Smooth muscle cell (in vitro differentiated cells): ENCODE measurements at regions not wholly inside any gene's neighbourhood (a gene's known extent, or its start where the extent isn't known, plus 50 kb on each side); places are given as distances from the start of the nearest gene placed in this dataset.
A peak's percentile ranks its signal among the peaks of the same experiment; 100 is the strongest.

ENCODE experiments used
- DNase-seq: peaks from one replicate; lab custom pipeline; 2025; ENCODE audit not compliant: unreplicated experiment; lab: John Stamatoyannopoulos, UW
- H2AFZ ChIP-seq: fragments of 200-600 bp; sonication (generic); 2 replicates; pipeline ENCODE4 v1.6.0; 2016; ENCODE audit warnings: antibody characterized with exemption, low read depth, mild to moderate bottlenecking
- H3F3A ChIP-seq: fragments of 200-600 bp; sonication (generic); 2 replicates; pipeline ENCODE4 v1.6.0; 2017; ENCODE audit warnings: antibody characterized with exemption, low read depth
- H3K27ac ChIP-seq: fragments of 200-600 bp; sonication (generic); 2 replicates; pipeline ENCODE4 v1.5.1; 2016; ENCODE audit warnings: low read depth, mild to moderate bottlenecking
- H3K27me3 ChIP-seq: fragments of 200-600 bp; sonication (generic); 2 replicates; pipeline ENCODE4 v1.6.1; 2016; ENCODE audit warnings: low read depth, mild to moderate bottlenecking
- H3K36me3 ChIP-seq: fragments of 200-600 bp; sonication (generic); 2 replicates; pipeline ENCODE4 v1.5.1; 2016; ENCODE audit warnings: low read depth
- H3K4me1 ChIP-seq: fragments of 200-600 bp; sonication (generic); 2 replicates; pipeline ENCODE4 v1.5.1; 2016; ENCODE audit warnings: low read depth
- H3K4me2 ChIP-seq: fragments of 200-600 bp; sonication (generic); 2 replicates; pipeline ENCODE4 v1.6.0; 2016; ENCODE audit warnings: mild to moderate bottlenecking
- H3K4me3 ChIP-seq: fragments of 200-600 bp; sonication (generic); 2 replicates; pipeline ENCODE4 v1.5.1; 2016; ENCODE audit warnings: mild to moderate bottlenecking
- H3K79me2 ChIP-seq: fragments of 200-600 bp; sonication (generic); 2 replicates; pipeline ENCODE4 v1.6.0; 2016; ENCODE audit warnings: low read depth, mild to moderate bottlenecking
- H3K9ac ChIP-seq: fragments of 200-600 bp; sonication (generic); 2 replicates; pipeline ENCODE4 v1.6.0; 2016; ENCODE audit warnings: low read depth
- H3K9me3 ChIP-seq: fragments of 200-600 bp; sonication (generic); replicated peaks from 2 replicates; pipeline ENCODE4 v1.5.1; 2016; ENCODE audit warnings: low read depth
- H4K20me1 ChIP-seq: fragments of 200-600 bp; sonication (generic); 2 replicates; pipeline ENCODE4 v1.6.0; 2016; ENCODE audit warnings: low read depth
- CTCF ChIP-seq: fragments of 200-600 bp; sonication (generic); IDR thresholded peaks from 2 replicates; pipeline ENCODE4 v1.5.1; 2017; ENCODE audit warnings: borderline replicate concordance, mild to moderate bottlenecking, antibody characterized with exemption; ENCODE audit not compliant: insufficient read depth, poor library complexity, severe bottlenecking
- WGBS: methylation state at CpG from one replicate; pipeline ENCODE4 v1.1.7; 2016; ENCODE audit warnings: low lambda C conversion rate; 5-methylcytosine and 5-hydroxymethylcytosine counted together

- no peak for TF ChIP-seq CTCF
- H3K9ac ChIP-seq = no peak overlapping the region
- peak overlapping the region; percentile 28 for H2AFZ ChIP-seq
- DNase-seq = no peak
- H3K4me3 ChIP-seq = no peak overlapping the region
- H3K79me2 ChIP-seq = no peaks in the 10 kb centered on the region
- H3K9me3 ChIP-seq = no peaks in the 10 kb centered on the region
- no peaks in the 10 kb centered on the region for H3F3A ChIP-seq
- no peaks in the 10 kb centered on the region for H4K20me1 ChIP-seq
- H3K27me3 ChIP-seq = peaks cover 6% of the 10 kb centered on the region
- 70% methylated on average over 40 of the region's 40 CpGs for WGBS
- no peaks in the 10 kb centered on the region for H3K4me1 ChIP-seq
- no peaks in the 10 kb centered on the region for H3K36me3 ChIP-seq
- peak overlapping the region; percentile 12 for H3K4me2 ChIP-seq
- H3K27ac ChIP-seq = no peak overlapping the region
Observed at GRCh38 chr16:87067836-87068761, 249.1 kb downstream of the C16orf95 start.

GRCh38 chr16:87068762-87069150 is 248.4 kb downstream of the C16orf95 start:
- no peaks in the 10 kb centered on the region for H3K4me1 ChIP-seq
- TF ChIP-seq CTCF = no peak
- no peaks in the 10 kb centered on the region for H4K20me1 ChIP-seq
- H3K4me3 ChIP-seq = no peak overlapping the region
- no peak overlapping the region for H2AFZ ChIP-seq
- H3K9ac ChIP-seq = no peak overlapping the region
- no peak overlapping the region for H3K27ac ChIP-seq
- no peaks in the 10 kb centered on the region for H3K9me3 ChIP-seq
- H3K36me3 ChIP-seq = no peaks in the 10 kb centered on the region
- no peak for DNase-seq
- over 99% methylated on average over 20 of the region's 20 CpGs for WGBS
- H3K4me2 ChIP-seq = no peak overlapping the region
- H3K27me3 ChIP-seq = peaks cover 6% of the 10 kb centered on the region
- no peaks in the 10 kb centered on the region for H3F3A ChIP-seq
- H3K79me2 ChIP-seq = no peaks in the 10 kb centered on the region

- no peak overlapping the region for H3K27ac ChIP-seq
- whole genome bisulfite sequencing = 94% methylated on average over 9 of the region's 9 CpGs
- no peak overlapping the region for H2AFZ ChIP-seq
- H3F3A ChIP-seq = no peaks in the 10 kb centered on the region
- H4K20me1 ChIP-seq = no peaks in the 10 kb centered on the region
- no peak for TF ChIP-seq CTCF
- DNase-seq = no peak
- H3K9ac ChIP-seq = no peak overlapping the region
- peaks cover 6% of the 10 kb centered on the region for H3K27me3 ChIP-seq
- H3K4me1 ChIP-seq = peaks cover 7% of the 10 kb centered on the region
- no peaks in the 10 kb centered on the region for H3K36me3 ChIP-seq
- H3K79me2 ChIP-seq = no peaks in the 10 kb centered on the region
- no peak overlapping the region for H3K4me3 ChIP-seq
- H3K4me2 ChIP-seq = no peak overlapping the region
- no peaks in the 10 kb centered on the region for H3K9me3 ChIP-seq
Observed at GRCh38 chr16:87070657-87071056, 246.5 kb downstream of the C16orf95 start.

- no peaks in the 10 kb centered on the region for H3K9me3 ChIP-seq
- no peaks in the 10 kb centered on the region for H3K36me3 ChIP-seq
- peaks cover 6% of the 10 kb centered on the region for H3K27me3 ChIP-seq
- no peak overlapping the region for H3K4me3 ChIP-seq
- no peaks in the 10 kb centered on the region for H3K79me2 ChIP-seq
- no peaks in the 10 kb centered on the region for H3F3A ChIP-seq
- H3K4me2 ChIP-seq = no peak overlapping the region
- no peaks in the 10 kb centered on the region for H4K20me1 ChIP-seq
- no peak overlapping the region for H3K9ac ChIP-seq
- H3K27ac ChIP-seq = no peak overlapping the region
- TF ChIP-seq CTCF = no peak
- no peak for DNase-seq
- H3K4me1 ChIP-seq = peaks cover 7% of the 10 kb centered on the region
- no peak overlapping the region for H2AFZ ChIP-seq
- 95% methylated on average over 8 of the region's 8 CpGs for WGBS
Observed at GRCh38 chr16:87072101-87072500, 245.1 kb downstream of the C16orf95 start.
